Fibroblast of pulmonary artery (primary cell): ENCODE measurements at regions not wholly inside any gene's neighbourhood (a gene's known extent, or its start where the extent isn't known, plus 50 kb on each side); places are given as distances from the start of the nearest gene placed in this dataset.
A peak's percentile ranks its signal among the peaks of the same experiment; 100 is the strongest.

Experiments used
- DNase-seq: peaks from one replicate; pipeline ENCODE4 v3.0.0-alpha.2; 2010; ENCODE audit warnings: low read depth
- H3K4me3 ChIP-seq: replicated peaks from 2 replicates; pipeline ENCODE4 v1.5.1; 2011; ENCODE audit warnings: low read depth, mild to moderate bottlenecking, control low read depth, low read length, moderate library complexity
- TF ChIP-seq, protein P1 (sequence below): IDR thresholded peaks from 2 replicates; pipeline ENCODE4 v1.5.1; 2011; ENCODE audit warnings: mild to moderate bottlenecking, control low read depth, low read length, inconsistent platforms; ENCODE audit errors: missing control alignments

DNA sequence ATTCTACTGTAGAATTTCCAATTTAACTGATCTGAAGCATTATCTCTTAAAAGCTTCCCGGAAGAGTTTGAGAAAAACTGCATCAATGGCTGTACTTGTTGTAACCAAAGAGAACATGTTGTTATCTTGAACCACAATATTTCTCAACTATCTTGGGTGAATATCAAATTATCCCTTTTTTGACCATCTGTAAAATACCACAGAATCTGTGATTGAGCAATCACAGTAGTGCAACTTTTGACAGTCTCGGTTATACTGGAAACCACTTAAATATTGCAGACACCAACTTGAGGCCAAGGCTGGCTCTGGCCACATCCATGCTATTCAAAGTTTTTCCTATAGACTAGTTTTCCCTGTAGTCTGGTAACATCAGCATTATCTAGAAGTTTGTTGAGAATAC is 842.8 kb upstream of the EPHA6 start:
- H3K4me3 ChIP-seq: no peak overlapping the region
- peak; percentile 9 for DNase-seq
- TF ChIP-seq, protein P1, sequence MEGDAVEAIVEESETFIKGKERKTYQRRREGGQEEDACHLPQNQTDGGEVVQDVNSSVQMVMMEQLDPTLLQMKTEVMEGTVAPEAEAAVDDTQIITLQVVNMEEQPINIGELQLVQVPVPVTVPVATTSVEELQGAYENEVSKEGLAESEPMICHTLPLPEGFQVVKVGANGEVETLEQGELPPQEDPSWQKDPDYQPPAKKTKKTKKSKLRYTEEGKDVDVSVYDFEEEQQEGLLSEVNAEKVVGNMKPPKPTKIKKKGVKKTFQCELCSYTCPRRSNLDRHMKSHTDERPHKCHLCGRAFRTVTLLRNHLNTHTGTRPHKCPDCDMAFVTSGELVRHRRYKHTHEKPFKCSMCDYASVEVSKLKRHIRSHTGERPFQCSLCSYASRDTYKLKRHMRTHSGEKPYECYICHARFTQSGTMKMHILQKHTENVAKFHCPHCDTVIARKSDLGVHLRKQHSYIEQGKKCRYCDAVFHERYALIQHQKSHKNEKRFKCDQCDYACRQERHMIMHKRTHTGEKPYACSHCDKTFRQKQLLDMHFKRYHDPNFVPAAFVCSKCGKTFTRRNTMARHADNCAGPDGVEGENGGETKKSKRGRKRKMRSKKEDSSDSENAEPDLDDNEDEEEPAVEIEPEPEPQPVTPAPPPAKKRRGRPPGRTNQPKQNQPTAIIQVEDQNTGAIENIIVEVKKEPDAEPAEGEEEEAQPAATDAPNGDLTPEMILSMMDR: no peak

DNA sequence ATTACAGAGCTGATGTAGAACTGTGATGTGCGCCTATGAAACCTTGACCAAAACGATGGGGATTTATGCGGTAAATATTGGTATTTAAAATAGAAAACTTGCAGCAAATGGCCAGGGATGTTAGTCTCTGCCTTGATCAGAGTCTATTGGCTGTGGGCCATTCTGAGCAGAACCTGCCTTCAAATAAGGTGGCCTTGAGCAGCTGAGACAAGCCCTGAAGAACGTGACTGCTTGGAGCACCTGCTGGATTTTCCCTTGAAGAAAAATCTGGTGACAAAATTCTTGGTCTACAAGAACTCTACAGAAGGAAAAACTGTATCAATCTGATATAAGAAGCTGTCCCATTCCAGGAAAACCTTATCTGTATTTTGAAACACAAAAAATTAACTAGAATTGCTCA is 820.1 kb upstream of the EPHA6 start:
- H3K4me3 ChIP-seq: no peak overlapping the region
- TF ChIP-seq, protein P1: no peak
- no peak for DNase-seq

DNA sequence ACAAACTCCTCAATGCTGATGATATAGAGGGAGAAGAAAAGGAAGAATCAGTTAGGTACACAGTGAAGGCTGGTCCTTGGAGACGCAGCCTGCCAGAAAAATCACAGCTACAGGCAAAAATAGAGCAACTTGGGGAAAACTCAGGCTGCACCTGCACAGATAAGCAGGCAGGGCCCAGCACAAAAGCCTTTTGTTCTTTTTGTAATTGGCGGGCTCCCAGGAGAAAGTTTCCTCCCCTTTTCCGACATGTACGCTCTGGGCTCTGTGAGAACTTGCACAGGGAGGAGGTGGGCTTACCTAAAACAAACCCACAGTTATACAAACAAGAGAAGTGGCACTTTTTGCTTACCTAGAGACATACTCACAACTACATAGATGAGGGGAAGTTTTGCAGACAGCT is 813.4 kb upstream of the EPHA6 start:
- H3K4me3 ChIP-seq: no peak overlapping the region
- DNase-seq: no peak
- TF ChIP-seq, protein P1: no peak

DNA sequence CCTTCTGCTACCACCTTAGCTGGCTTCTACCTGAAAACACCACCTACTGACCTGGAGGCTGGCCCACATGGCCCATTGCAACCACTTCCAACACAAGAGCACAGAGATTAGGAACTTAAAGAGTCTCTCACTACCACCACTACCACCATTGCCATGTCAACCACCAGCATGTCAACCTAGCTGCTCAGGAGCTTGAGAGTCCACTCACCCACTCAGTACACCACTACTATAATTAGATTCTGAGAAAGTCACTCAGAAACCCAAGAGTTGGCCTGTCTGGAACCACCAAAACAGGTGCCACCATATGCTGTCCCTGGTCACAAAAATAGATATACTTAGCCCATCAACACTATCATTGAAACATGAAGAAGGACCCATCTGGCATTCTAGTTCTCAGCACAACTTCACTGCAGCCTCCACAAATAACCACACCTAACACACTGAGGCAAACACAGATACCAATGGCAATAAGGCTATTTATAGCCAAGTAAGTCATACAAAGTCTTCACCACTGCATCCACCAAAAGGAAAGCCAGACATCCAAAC is 806.7 kb upstream of the EPHA6 start:
- no peak for DNase-seq
- TF ChIP-seq, protein P1: no peak
- no peak overlapping the region for H3K4me3 ChIP-seq

DNA sequence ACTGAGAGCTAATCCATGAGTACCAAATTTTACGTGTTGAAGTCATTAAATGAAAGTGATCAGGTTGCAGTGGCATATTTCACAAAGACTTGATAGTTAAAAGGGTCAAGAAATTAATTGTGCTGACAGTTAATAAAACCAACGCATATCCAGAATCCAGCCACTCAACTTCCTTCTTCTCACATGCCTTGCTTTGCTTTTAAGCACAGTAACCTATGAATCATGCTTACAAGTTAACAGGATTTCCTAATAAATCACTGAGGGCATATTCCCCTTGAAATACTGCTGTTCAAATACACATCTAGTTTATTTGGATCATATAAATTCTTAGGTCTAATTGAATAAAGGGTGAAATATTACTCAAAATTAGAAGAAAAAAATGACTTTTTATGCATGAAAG is 801.5 kb upstream of the EPHA6 start:
- DNase-seq: no peak
- TF ChIP-seq, protein P1: no peak

DNA sequence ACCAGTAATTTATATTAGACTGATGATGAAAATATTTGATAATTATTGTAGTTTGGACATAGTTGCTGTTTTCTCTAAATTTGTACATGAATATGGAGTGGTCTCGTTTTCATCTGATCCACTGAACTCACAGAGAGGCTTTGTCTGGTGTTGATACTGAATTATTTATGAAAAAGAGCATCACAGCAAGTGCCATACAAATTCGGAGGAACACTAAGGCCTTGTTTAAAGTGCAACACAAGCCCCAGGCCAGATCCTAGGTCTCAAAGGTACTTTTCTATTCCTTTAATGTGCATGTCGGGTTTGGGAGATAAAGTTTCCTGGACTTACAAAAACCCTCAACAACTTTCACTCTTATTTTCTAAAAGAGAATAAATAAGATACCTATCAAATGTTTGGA is 796.8 kb upstream of the EPHA6 start:
- DNase-seq: no peak
- TF ChIP-seq, protein P1: no peak
- no peak overlapping the region for H3K4me3 ChIP-seq

More for the DNA sequence above, 801.5 kb upstream of the EPHA6 start:
- no peak overlapping the region for H3K4me3 ChIP-seq

DNA sequence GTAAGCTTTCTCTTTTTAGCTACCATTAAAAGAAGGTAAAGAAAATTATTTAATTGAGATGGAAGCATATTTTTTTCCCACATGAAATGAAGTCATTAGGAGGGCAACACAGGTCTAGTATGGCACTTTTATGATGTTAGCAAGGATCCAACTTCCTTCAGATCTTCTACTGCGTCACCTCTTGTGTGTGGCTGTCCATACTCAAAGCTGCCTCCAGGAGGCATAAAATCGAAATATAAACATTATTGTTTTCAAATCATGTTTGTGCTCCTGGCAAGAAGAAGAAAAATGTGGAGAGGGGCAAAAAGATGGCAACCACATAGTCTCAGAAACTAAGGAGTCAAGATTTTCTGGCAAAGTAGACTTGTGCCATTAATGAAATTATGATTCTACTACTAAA is 791.7 kb upstream of the EPHA6 start:
- no peak overlapping the region for H3K4me3 ChIP-seq
- TF ChIP-seq, protein P1: no peak

More for the DNA sequence above, 791.7 kb upstream of the EPHA6 start:
- DNase-seq: no peak
